Hematopoietic multipotent progenitor cell treated with erythropoietin and hydrocortisone succinate and interleukin-3 and kit ligand, for 6 days (in vitro differentiated cells): ENCODE measurements at regions not wholly inside any gene's neighbourhood (a gene's known extent, or its start where the extent isn't known, plus 50 kb on each side); places are given as distances from the start of the nearest gene placed in this dataset.
"Not testable (repeated sequence)": the region's sequence is repeated elsewhere in the genome, so short reads cannot be mapped to it uniquely, and the experiment has no call there.

Experiments
- DNase-seq: peaks from one replicate; pipeline ENCODE4 v3.0.0-alpha.2; 2015

- DNase-seq: no peak
Observed at GRCh38 chr3:31102196-31102879, 207.9 kb upstream of the GADL1 start.

- no peak for DNase-seq
Observed at GRCh38 chr3:31103181-31103580, 208.7 kb upstream of the GADL1 start.

- DNase-seq: no peak
Observed at GRCh38 chr3:31103623-31104180, 209.2 kb upstream of the GADL1 start.

- no peak for DNase-seq
Observed at GRCh38 chr3:31105011-31105410, 210.6 kb upstream of the GADL1 start.

- peak; percentile 43 for DNase-seq
Observed at GRCh38 chr3:31105438-31106077, 211.1 kb upstream of the GADL1 start.

DNA sequence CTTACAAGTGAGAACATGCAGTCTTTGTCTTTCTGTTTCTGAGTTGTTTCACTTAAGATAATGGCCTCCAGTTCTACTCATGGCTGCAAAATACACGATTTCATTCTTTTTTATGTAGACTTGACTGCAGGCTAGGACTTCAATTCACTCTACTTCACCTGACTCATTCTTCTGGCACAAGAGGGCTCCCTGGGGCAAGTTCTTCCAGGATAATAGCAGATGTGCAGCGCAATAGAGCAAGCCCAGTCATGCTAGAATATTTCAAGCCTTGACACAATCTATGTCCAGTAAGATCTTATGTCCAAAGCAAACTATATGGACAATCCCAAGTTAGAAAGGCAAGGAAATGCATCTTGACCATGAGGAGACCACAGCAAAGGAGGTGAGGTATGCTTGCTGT lies 211.7 kb upstream of the GADL1 start:
- no peak for DNase-seq

- no peak for DNase-seq
Observed at GRCh38 chr3:31106912-31107311, 212.5 kb upstream of the GADL1 start.

DNA sequence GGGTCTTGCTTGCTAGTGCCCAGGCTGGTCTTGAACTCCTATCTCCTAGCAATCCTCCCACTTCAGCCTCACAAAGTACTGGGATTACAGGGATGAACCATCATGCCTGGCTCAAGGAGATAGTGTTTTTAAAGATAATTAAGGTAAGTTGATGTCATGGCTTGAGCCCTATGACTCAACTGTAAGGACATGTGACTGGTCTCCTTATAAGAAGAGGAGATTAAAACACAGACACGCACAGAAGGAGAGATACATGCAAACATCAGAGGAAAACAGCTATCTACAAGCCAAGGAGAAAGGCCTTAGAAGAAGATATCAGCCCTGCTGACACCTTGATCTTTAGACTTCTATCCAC lies 220.4 kb upstream of the GADL1 start:
- no peak for DNase-seq

DNA sequence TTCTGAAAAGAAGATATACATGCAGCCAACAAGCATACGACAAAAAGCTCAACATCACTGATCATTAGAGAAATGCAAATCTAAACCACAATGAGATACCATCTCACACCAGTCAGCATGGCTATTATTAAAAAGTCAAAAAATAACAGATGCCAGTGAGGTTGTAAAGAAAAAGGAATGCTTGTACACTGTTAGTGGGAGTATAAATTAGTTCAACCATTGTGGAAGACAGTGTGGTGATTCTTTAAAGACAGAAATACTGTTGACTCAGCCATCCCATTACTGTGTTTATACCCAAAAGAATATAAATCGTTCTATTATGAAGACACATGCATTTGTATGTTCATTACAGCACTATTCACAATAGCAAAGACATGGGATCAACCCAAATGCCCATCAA lies 221.1 kb upstream of the GADL1 start:
- not testable (repeated sequence) for DNase-seq

GRCh38 chr3:31116651-31117050 lies 222.2 kb upstream of the GADL1 start:
- DNase-seq: no peak

DNA sequence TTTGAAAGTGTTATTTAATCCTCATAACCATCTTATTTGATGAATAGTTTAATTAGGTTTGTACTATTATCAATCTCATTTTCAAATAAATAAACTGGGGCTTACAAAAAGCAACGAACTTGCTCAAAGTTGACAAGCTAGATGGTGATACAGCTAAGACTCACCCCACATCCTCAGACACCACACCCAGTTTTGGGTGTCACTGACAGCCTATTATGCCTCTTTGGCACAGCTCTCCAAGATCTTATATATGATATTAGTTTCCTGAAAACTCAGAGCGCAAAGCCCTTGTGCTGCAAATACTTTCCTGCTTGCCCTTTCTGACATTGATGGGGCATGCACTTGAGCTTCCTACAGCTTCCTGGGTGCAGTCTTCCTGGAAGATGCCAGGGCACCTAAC lies 223.4 kb upstream of the GADL1 start:
- no peak for DNase-seq

DNA sequence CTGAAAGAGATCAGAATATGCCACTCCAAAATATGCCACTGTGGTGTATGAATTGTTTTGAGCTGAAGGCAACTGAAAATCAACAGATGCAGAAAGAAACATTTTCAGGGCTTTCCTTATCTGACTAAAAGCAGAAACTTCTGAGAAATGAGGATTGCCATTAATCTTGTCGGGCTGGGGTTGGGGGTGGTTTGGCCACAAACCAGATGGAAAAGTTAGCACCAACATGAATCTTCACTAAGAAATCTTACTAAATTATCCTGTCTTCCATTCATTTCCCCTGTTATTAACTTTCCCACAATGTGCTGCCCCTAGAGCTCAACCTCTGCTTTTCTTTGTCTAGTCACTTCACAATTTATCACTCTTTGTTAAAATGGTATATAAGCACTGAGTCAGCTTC lies 229.9 kb upstream of the GADL1 start:
- DNase-seq: peak; percentile 21

- no peak for DNase-seq
Observed at GRCh38 chr3:31125413-31126020, 231.1 kb upstream of the GADL1 start.

GRCh38 chr3:31129241-31129640 lies 234.8 kb upstream of the GADL1 start:
- DNase-seq: no peak

DNA sequence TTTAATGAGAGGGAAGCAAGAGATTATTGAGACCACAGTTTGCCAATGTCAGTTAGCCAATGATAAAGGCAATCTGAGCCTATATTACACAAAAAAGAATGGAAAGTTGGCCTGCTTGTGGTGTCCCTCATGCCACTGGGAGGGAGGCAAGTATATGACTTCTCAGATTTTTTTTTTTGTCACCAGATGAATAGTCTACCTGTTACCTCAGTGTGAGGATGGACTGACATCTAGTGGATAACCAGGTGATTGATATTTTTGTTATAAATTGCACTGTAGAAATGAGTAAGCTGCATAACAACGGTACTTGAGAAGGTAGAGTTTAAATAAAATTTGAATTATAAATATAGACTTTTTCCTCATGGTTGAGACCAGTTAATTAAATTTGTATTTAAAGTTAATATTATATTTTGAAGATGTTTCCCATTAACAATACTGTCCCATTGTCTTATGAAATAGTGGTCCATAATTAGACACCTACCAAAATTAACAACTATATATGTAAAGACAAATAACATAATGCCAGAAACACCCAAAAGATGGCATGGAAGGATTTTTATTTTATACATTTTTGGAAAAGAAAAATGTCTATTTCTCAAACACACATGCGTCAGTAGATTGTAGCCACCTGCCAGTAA lies 237.8 kb upstream of the GADL1 start:
- peak; percentile 56 for DNase-seq

- no peak for DNase-seq
Observed at GRCh38 chr3:31133541-31133940, 239.1 kb upstream of the GADL1 start.

GRCh38 chr3:31135546-31135945 lies 241.1 kb upstream of the GADL1 start:
- DNase-seq: no peak

DNA sequence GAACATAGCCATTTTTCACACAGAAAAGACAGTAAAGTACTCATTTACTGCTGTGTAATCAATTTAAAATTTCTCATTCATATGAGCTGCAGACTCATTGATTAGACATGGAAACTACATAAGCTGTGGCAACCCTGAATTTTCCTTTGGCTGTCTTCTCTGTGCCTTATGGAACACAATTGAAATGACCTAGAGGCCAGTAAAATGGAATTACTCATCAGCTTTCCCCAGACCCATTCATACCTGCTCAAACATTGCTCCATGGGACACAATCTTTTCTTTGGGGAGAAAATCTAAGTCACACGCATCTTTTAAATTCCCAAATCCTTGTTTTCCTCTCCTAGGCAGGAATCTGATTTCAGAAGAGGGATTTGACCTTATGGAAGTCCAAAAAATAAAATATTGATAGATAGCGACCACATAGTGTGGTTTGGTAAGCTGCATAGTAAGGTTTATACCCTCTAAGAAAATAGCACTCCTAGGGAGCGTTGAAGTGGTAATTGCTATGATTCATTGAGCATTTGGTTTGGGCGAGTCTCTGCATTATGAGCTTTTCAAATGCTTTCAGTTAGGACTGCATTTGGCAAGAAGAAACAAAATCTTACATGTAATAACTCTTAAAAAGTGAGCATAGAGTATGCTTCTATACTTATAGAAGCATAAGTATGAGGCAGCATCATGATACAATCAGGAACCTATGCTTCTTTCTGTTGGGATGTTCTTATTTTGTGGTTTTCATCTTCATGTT lies 243.4 kb upstream of the GADL1 start:
- DNase-seq: no peak

DNA sequence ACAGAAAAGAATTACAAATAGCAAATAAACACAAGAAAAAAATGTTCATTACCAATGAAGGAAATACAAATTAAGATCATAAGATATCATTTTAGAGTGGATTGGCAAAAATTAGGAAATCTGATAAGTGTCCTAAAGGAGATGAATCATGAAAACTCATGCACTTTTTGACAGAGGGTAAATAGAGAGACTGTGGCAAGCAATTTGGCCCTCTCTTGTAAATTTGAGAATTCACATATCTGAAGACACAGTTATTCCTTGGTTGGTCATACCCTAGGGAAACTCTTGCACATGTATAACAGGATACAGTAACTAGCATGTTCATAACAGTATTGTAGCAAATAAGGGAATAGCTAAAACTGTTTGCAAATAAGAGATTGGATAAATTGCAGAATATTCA lies 246.0 kb upstream of the GADL1 start:
- no peak for DNase-seq

- no peak for DNase-seq
Observed at GRCh38 chr3:31142139-31142538, 247.7 kb upstream of the GADL1 start.

GRCh38 chr3:31142543-31142942 lies 248.1 kb upstream of the GADL1 start:
- no peak for DNase-seq

DNA sequence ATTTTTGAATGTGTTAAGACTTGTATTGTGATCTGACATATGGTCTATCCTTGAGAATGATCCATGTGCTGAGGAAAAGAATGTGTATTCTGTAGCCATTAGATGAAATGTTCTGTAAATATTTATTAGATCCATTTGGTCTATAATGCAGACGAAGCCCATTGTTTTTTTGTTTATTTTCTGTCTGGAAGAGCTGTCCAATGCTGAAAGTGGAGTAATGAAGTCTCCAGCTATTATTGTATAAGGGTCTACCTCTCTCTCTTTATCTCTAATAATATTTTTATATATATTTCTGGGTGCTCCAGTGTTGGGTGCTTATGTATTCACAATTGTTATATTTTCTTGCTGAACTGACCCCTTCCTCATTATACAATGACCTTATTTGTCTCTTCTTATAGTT lies 250.6 kb upstream of the GADL1 start:
- DNase-seq: no peak

GRCh38 chr3:31147550-31147949 lies 253.1 kb upstream of the GADL1 start:
- DNase-seq: no peak
